SH-SY5Y (cell line): ENCODE measurements at regions not wholly inside any gene's neighbourhood (a gene's known extent, or its start where the extent isn't known, plus 50 kb on each side); places are given as distances from the start of the nearest gene placed in this dataset.

Source experiments
- GATA2 ChIP-seq: IDR thresholded peaks from 2 replicates; pipeline ENCODE4 v1.6.1; 2011; ENCODE audit warnings: mild to moderate bottlenecking, low read depth, low read length
- GATA3 ChIP-seq: IDR thresholded peaks from 2 replicates; pipeline ENCODE4 v1.6.1; 2011; ENCODE audit warnings: low read depth, mild to moderate bottlenecking, low read length, moderate library complexity

DNA sequence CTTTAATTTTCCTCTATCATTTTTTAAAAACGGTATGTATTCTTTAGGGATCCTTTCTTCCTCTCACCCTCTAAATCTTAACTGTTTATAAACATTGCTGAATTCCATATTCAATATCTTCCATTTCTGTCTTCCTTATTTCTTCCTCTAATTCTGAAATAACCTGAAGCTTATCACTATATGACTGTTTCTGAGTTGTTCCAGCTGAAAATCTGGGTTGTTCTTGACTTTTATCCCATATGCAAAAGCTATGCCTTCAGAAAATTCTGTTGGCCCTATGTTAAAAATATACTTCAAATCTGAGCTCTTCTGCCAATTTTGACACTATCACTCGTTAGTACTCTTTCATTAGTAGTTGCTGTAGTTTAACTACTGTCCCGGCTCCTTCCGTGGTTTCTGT, 970.3 kb downstream of the BCL11B start:
- no peak for TF ChIP-seq GATA2
- TF ChIP-seq GATA3, result no peak
